Bronchial epithelial cell (primary cell): ENCODE measurements at regions not wholly inside any gene's neighbourhood (a gene's known extent, or its start where the extent isn't known, plus 50 kb on each side); places are given as distances from the start of the nearest gene placed in this dataset.

Experiments used
- DNase-seq: peaks from one replicate; pipeline ENCODE4 v3.0.0-alpha.2; 2010; ENCODE audit warnings: low read depth
- FAIRE-seq: peaks from 2 replicates; lab custom pipeline; 2011; peaks lifted over from hg19 to GRCh38; lab: Jason Lieb, UNC
- H3K27me3 ChIP-seq: 2 replicates; pipeline ENCODE4 v1.5.1; 2011; ENCODE audit warnings: low read length; ENCODE audit not compliant: control insufficient read depth, insufficient read depth
- H3K36me3 ChIP-seq: 2 replicates; pipeline ENCODE4 v1.5.1; 2011; ENCODE audit warnings: low read length; ENCODE audit not compliant: control insufficient read depth, insufficient read depth
- H3K4me3 ChIP-seq: 2 replicates; pipeline ENCODE4 v1.5.1; 2011; ENCODE audit warnings: mild to moderate bottlenecking, low read depth, low read length, control low read depth
- CTCF ChIP-seq: IDR thresholded peaks from 2 replicates; pipeline ENCODE4 v1.5.1; 2011; ENCODE audit warnings: mild to moderate bottlenecking, moderate library complexity, low read length, control low read depth, inconsistent platforms; ENCODE audit not compliant: insufficient read depth, severe bottlenecking

GRCh38 chr3:117234331-117234730, 524.8 kb downstream of the TUSC7 start:
- no peak for TF ChIP-seq CTCF
- DNase-seq (no peak), FAIRE-seq (no peak)
- no peaks in the 10 kb centered on the region for H3K27me3 ChIP-seq
- no peaks in the 10 kb centered on the region for H3K36me3 ChIP-seq
- H3K4me3 ChIP-seq: no peak overlapping the region

- no peak for DNase-seq
- Histone ChIP-seq H3K27me3 (no peaks in the 10 kb centered on the region), H3K36me3 (no peaks in the 10 kb centered on the region), H3K4me3 (no peak overlapping the region)
- TF ChIP-seq CTCF: no peak
- no peak for FAIRE-seq
These were observed 525.7 kb downstream of the TUSC7 start for GRCh38 chr3:117235304-117235703.

- no peak overlapping the region for H3K4me3 ChIP-seq
- H3K27me3 ChIP-seq: no peaks in the 10 kb centered on the region
- no peaks in the 10 kb centered on the region for H3K36me3 ChIP-seq
- TF ChIP-seq CTCF: no peak
- no peak for DNase-seq
- no peak for FAIRE-seq
These were observed 529.2 kb downstream of the TUSC7 start for GRCh38 chr3:117238806-117239205.

GRCh38 chr3:117243657-117244056, 534.1 kb downstream of the TUSC7 start:
- DNase-seq (no peak), FAIRE-seq (no peak)
- Histone ChIP-seq H3K27me3 (no peaks in the 10 kb centered on the region), H3K36me3 (no peaks in the 10 kb centered on the region), H3K4me3 (no peak overlapping the region)
- no peak for TF ChIP-seq CTCF

GRCh38 chr3:117246771-117247555, 537.4 kb downstream of the TUSC7 start:
- H3K4me3 ChIP-seq: no peak overlapping the region
- H3K36me3 ChIP-seq: no peaks in the 10 kb centered on the region
- peak; percentile 92 for DNase-seq
- no peak for TF ChIP-seq CTCF
- no peak for FAIRE-seq
- H3K27me3 ChIP-seq: no peaks in the 10 kb centered on the region

- FAIRE-seq (no peak), DNase-seq (peak; percentile 32)
- Histone ChIP-seq H3K4me3 (no peak overlapping the region), H3K27me3 (no peaks in the 10 kb centered on the region), H3K36me3 (no peaks in the 10 kb centered on the region)
- no peak for TF ChIP-seq CTCF
These were observed 538.6 kb downstream of the TUSC7 start for GRCh38 chr3:117248153-117248552.
